ENCODE measurements at regions not wholly inside any gene's neighbourhood (a gene's known extent, or its start where the extent isn't known, plus 50 kb on each side); places are given as distances from the start of the nearest gene placed in this dataset.
A peak's percentile ranks its signal among the peaks of the same experiment; 100 is the strongest.

GRCh38 chr6:146990821-146991798 is 213.1 kb upstream of the STXBP5 start:
- Histone ChIP-seq H2AFZ (ENCODE audit: low read length) (no peak overlapping the region), H3K4me2 (ENCODE audit: low read depth, low read length) (peak overlapping the region; percentile 19; the same call in 1 of the 2 replicates), H3K4me3 (replicated peaks in 1 of 3; ENCODE audit: insufficient read depth in 1 of 3, low read depth in 2 of 3, low read length in 3 of 3) (no peak overlapping the region), H3K36me3 (replicated peaks in 1 of 2; ENCODE audit: control insufficient read depth in 1 of 2, insufficient read depth in 2 of 2, low read length in 2 of 2) (no peaks in the 10 kb centered on the region), H3K9ac (ENCODE audit: insufficient read depth, low read depth, low read length) (no peak overlapping the region), H3K27me3 (ENCODE audit: control insufficient read depth in 1 of 2, insufficient read depth in 2 of 2, low read length in 2 of 2) (no peaks in the 10 kb centered on the region), H3K27ac (ENCODE audit: extremely low read length, insufficient read depth, low read length) (no peak overlapping the region), H3K4me1 (ENCODE audit: insufficient read depth, low read length) (peaks cover 39% of the 10 kb centered on the region), H4K20me1 (ENCODE audit: insufficient read depth, low read length) (no peaks in the 10 kb centered on the region), H3K9me3 (ENCODE audit: low read length) (no peaks in the 10 kb centered on the region), H3K79me2 (ENCODE audit: insufficient read depth, low read length) (no peaks in the 10 kb centered on the region)
- peak; percentile 95 for DNase-seq (ENCODE audit: low spot score)
- ChIA-PET POLR2A (interaction anchor here (0.6 to 1.8 kb wide), 2 partner anchors 10 to 211 kb away, joined by 5 to 9 read pairs; no protein-coding TSS in a partner anchor), CTCF (ENCODE audit: low intra/inter-chr PET ratio, low total read pairs) (interaction anchor here (0.6 kb wide), 1 partner anchor 26 kb away, joined by 3 read pairs; no protein-coding TSS in a partner anchor)
- peak; percentile 81 for FAIRE-seq
- intact Hi-C loops (cut with micrococcal nuclease; ENCODE audit: unreplicated experiment) (no loop called here), in situ Hi-C loops (cut with HindIII; ENCODE audit: extremely low pct_ligation_motif_present, low pct_unique_long_range_greater_than_20kb) (no loop called here)
- peak; percentile 89 for ATAC-seq
- 30% methylated on average over 11 of the region's 11 CpGs for WGBS (ENCODE audit: low lambda C conversion rate)
- no TSS peak for BruUV-seq (replicated peaks)
- TF ChIP-seq PCBP2 (optimal IDR thresholded peaks at IDR 0.05; ENCODE audit: low read depth, low read length, poor library complexity, severe bottlenecking) = no peak
- no peak for TF ChIP-seq ZNF333 (CRISPR knock-in tag; IDR thresholded peaks at IDR 0.05; ENCODE audit: borderline replicate concordance)
- TF ChIP-seq SNAPC2 (CRISPR knock-in tag; IDR thresholded peaks at IDR 0.05) = no peak
- no peak for TF ChIP-seq GTF2F1 (IDR thresholded peaks at IDR 0.05; ENCODE audit: low read length)
- peak; percentile 78 for TF ChIP-seq ZNF12 (CRISPR knock-in tag; IDR thresholded peaks at IDR 0.05)
- peak; percentile 33; the same call in 1 of the 2 replicates for TF ChIP-seq MEF2D (CRISPR knock-in tag; IDR thresholded peaks at IDR 0.05)
- no peak for TF ChIP-seq EZH2 (conservative IDR thresholded peaks at IDR 0.05; ENCODE audit: low read depth, low read length)
- TF ChIP-seq ZFP91 (CRISPR knock-in tag; IDR thresholded peaks at IDR 0.05; ENCODE audit: borderline replicate concordance) = no peak
- no peak for TF ChIP-seq RNF2 (conservative IDR thresholded peaks at IDR 0.05; ENCODE audit: low read depth)
- no peak for TF ChIP-seq ELK4 (CRISPR knock-in tag; IDR thresholded peaks at IDR 0.05; ENCODE audit: borderline replicate concordance)
- TF ChIP-seq CEBPB (IDR thresholded peaks at IDR 0.05; ENCODE audit: borderline replicate concordance, low read depth, low read length) = no peak
- TF ChIP-seq PHB2 (IDR thresholded peaks at IDR 0.05; ENCODE audit: partially characterized antibody) = no peak
- no peak for TF ChIP-seq ZSCAN20 (CRISPR knock-in tag; IDR thresholded peaks at IDR 0.05; ENCODE audit: borderline replicate concordance)
- no peak for TF ChIP-seq BCLAF1 (IDR thresholded peaks at IDR 0.05)
- no peak for TF ChIP-seq ARID2 (CRISPR knock-in tag; IDR thresholded peaks at IDR 0.05; ENCODE audit: borderline replicate concordance)
- TF ChIP-seq FOXO1 (CRISPR knock-in tag; IDR thresholded peaks at IDR 0.05) = peak; percentile 65; the same call in 1 of the 2 replicates
- no peak for TF ChIP-seq ZNF33A (CRISPR knock-in tag; IDR thresholded peaks at IDR 0.05; ENCODE audit: borderline replicate concordance)
- TF ChIP-seq YY1 (IDR thresholded peaks at IDR 0.05; ENCODE audit: insufficient read depth, insufficient replicate concordance, low read depth, low read length) = no peak
- TF ChIP-seq ZNF326 (CRISPR knock-in tag; IDR thresholded peaks at IDR 0.05; ENCODE audit: borderline replicate concordance) = no peak
